K562 (cell line): ENCODE measurements at regions not wholly inside any gene's neighbourhood (a gene's known extent, or its start where the extent isn't known, plus 50 kb on each side); places are given as distances from the start of the nearest gene placed in this dataset.

ENCODE experiments used
- ATAC-seq: fragments of 200-7000 bp; cut with Tn5 transposase; 3 replicates; pipeline ENCODE4 v1.9.1; 2020; ENCODE audit warnings: moderate library complexity
- BruUV-seq: library from RNA; stranded (reverse); fragments of 400-500 nt; replicated peaks from 2 replicates; lab custom pipeline; 2021; lab: Mats Ljungman, UMichigan
- CTCF ChIA-PET: fragments of 300-600 bp; formaldehyde crosslinking; extraction: SDS; loops from one replicate; lab custom pipeline; 2021; ENCODE audit warnings: low intra/inter-chr PET ratio; lab: Yijun Ruan, JAX
- POLR2A ChIA-PET: fragments of 300-600, 350-650 bp; sonication (Branson Sonifier 250); formaldehyde crosslinking; extraction: SDS; loops from one replicate; lab custom pipeline; 2021; ENCODE audit warnings: antibody characterized with exemption, inconsistent platforms; lab: Yijun Ruan, JAX
- DNase-seq, 4 experiments: peaks; one replicate each; pipeline versions ENCODE4 v3.0.0 to v3.0.0-alpha.2; 2011 to 2018; ENCODE audit warnings: low spot score in 3 of 4, mixed read lengths in 3 of 4; ENCODE audit errors: extremely low read depth in 1 of 4
- FAIRE-seq: peaks from 2 replicates; lab custom pipeline; 2011; peaks lifted over from hg19 to GRCh38; lab: Jason Lieb, UNC
- H2AFZ ChIP-seq: 2 replicates; pipeline ENCODE4 v1.6.0; 2011; ENCODE audit warnings: low read depth, low read length, control low read depth, inconsistent platforms
- H3K27ac ChIP-seq: fragments of 200-600 bp; 3 replicates; pipeline ENCODE4 v1.8.0; 2011; ENCODE audit warnings: low read depth, mild to moderate bottlenecking, control low read depth, inconsistent platforms, low read length, moderate library complexity, mixed read lengths; ENCODE audit errors: extremely low read depth
- H3K27me3 ChIP-seq, 2 experiments: fragments of 300-600 bp in 1 of 2; 2 replicates in 1 of 2; 3 replicates in 1 of 2; pipeline versions ENCODE4 v1.6.0 to v1.8.0; 2011; ENCODE audit warnings: inconsistent platforms in 2 of 2, low read length in 2 of 2, mild to moderate bottlenecking in 1 of 2, mixed read lengths in 1 of 2, moderate library complexity in 1 of 2; ENCODE audit not compliant: control insufficient read depth in 2 of 2, insufficient read depth in 2 of 2
- H3K36me3 ChIP-seq: fragments of 300-600 bp; 3 replicates; pipeline ENCODE4 v1.8.0; 2011; ENCODE audit warnings: mild to moderate bottlenecking, low read length, inconsistent platforms; ENCODE audit not compliant: control insufficient read depth, insufficient read depth
- H3K4me1 ChIP-seq, 2 experiments: fragments of 200-600 bp in 1 of 2; replicated peaks in 1 of 2; 2 replicates in 1 of 2; 3 replicates in 1 of 2; pipeline versions ENCODE4 v1.5.1 to v1.8.0; 2011; ENCODE audit warnings: inconsistent platforms in 2 of 2, low read length in 2 of 2, mild to moderate bottlenecking in 1 of 2, mixed read lengths in 1 of 2, moderate library complexity in 1 of 2; ENCODE audit not compliant: control insufficient read depth in 2 of 2, insufficient read depth in 2 of 2
- H3K4me2 ChIP-seq: 2 replicates; pipeline ENCODE4 v1.6.1; 2011; ENCODE audit warnings: low read length, control low read depth, inconsistent platforms, mixed read lengths; ENCODE audit not compliant: insufficient read depth
- H3K4me3 ChIP-seq: fragments of 200-600 bp; sonication (generic), shearing (Covaris generic); 2 replicates; pipeline ENCODE4 v1.5.1; 2016; ENCODE audit warnings: control low read depth, inconsistent platforms
- H3K79me2 ChIP-seq: fragments of 200-600 bp; 3 replicates; pipeline ENCODE4 v1.8.0; 2011; ENCODE audit warnings: low read length, inconsistent platforms; ENCODE audit not compliant: control insufficient read depth, insufficient read depth
- H3K9ac ChIP-seq, 2 experiments: 2 replicates each; pipeline versions ENCODE4 v1.6.0 to v1.6.1; 2011; ENCODE audit warnings: low read depth in 2 of 2, low read length in 2 of 2, control low read depth in 1 of 2, inconsistent platforms in 1 of 2, mild to moderate bottlenecking in 1 of 2, mixed read lengths in 1 of 2; ENCODE audit not compliant: insufficient read depth in 1 of 2
- H3K9me1 ChIP-seq: one replicate; pipeline ENCODE4 v1.6.0; 2011; ENCODE audit warnings: inconsistent platforms, mild to moderate bottlenecking, low read length, moderate library complexity; ENCODE audit not compliant: control insufficient read depth, insufficient read depth
- H3K9me3 ChIP-seq: replicated peaks from 2 replicates; pipeline ENCODE4 v1.5.1; 2011; ENCODE audit warnings: low read depth, low read length, inconsistent platforms; ENCODE audit not compliant: control insufficient read depth, insufficient read depth
- H4K20me1 ChIP-seq: replicated peaks from 2 replicates; pipeline ENCODE4 v1.6.1; 2011; ENCODE audit warnings: low read length, inconsistent platforms, mixed read lengths; ENCODE audit not compliant: control insufficient read depth, insufficient read depth
- BHLHE40 ChIP-seq: IDR thresholded peaks from 2 replicates; pipeline ENCODE4 v1.6.1; 2011; ENCODE audit warnings: low read length, improper control_type of control experiment
- CBX3 ChIP-seq, 2 experiments: IDR thresholded peaks; 1 replicate in 1 of 2; 2 replicates in 1 of 2; pipeline ENCODE4 v1.6.1; 2012; ENCODE audit warnings: inconsistent platforms in 2 of 2, low read length in 2 of 2, borderline replicate concordance in 1 of 2, control low read depth in 1 of 2
- CBX5 ChIP-seq: IDR thresholded peaks from 2 replicates; pipeline ENCODE4 v1.6.1; 2014; ENCODE audit warnings: low read depth, borderline replicate concordance
- CEBPG ChIP-seq, 3 experiments: fragments of 200-800 bp in 1 of 3; sonication (Bioruptor generic) in 1 of 3; sonication (generic) in 1 of 3; formaldehyde crosslinking in 1 of 3; IDR thresholded peaks in 2 of 3; conservative IDR thresholded peaks in 1 of 3; 2 replicates each; pipeline versions ENCODE4 v1.6.1 to v1.8.0; 2016 to 2022; ENCODE audit warnings: missing compliant biosample characterization in 2 of 3, missing genetic modification characterization in 2 of 3, mild to moderate bottlenecking in 1 of 3, missing genetic modification reagents in 1 of 3
- ID3 ChIP-seq, 2 experiments: fragments of 250-450 bp in 1 of 2; fragments of 450-650 bp in 1 of 2; sonication (Bioruptor Pico) in 1 of 2; IDR thresholded peaks; 2 replicates each; pipeline versions ENCODE4 v1.6.1 to v1.8.0; 2016 to 2021; ENCODE audit warnings: mild to moderate bottlenecking in 2 of 2, moderate library complexity in 2 of 2, missing compliant biosample characterization in 1 of 2, missing genetic modification characterization in 1 of 2
- ILF3 ChIP-seq: fragments of 450-650 bp; IDR thresholded peaks from 2 replicates; pipeline ENCODE4 v1.6.1; 2018; ENCODE audit warnings: antibody characterized with exemption, mild to moderate bottlenecking, moderate library complexity, borderline replicate concordance
- RFX7 ChIP-seq: fragments of 250-450 bp; sonication (Bioruptor Pico); IDR thresholded peaks from 2 replicates; pipeline ENCODE4 v1.5.1; 2021; ENCODE audit warnings: mild to moderate bottlenecking
- SAFB2 ChIP-seq: fragments of 200-400 bp; formaldehyde crosslinking; IDR thresholded peaks from 2 replicates; pipeline ENCODE4 v1.6.1; 2018; ENCODE audit warnings: borderline replicate concordance, low read length, low read depth, moderate library complexity; ENCODE audit not compliant: severe bottlenecking
- SIN3A ChIP-seq, 2 experiments: fragments of 150-350 bp in 1 of 2; IDR thresholded peaks; 2 replicates each; pipeline ENCODE4 v1.6.1; 2011 to 2016; ENCODE audit warnings: borderline replicate concordance in 2 of 2, low read depth in 2 of 2, low read length in 2 of 2, mild to moderate bottlenecking in 2 of 2, moderate library complexity in 2 of 2; ENCODE audit not compliant: control insufficient read depth in 1 of 2
- SMARCA4 ChIP-seq: fragments of 450-650 bp; IDR thresholded peaks from 2 replicates; pipeline ENCODE4 v1.6.1; 2016
- SRSF7 ChIP-seq: fragments of 200-400 bp; formaldehyde crosslinking; optimal IDR thresholded peaks from 2 replicates; pipeline ENCODE3; 2017; ENCODE audit warnings: mild to moderate bottlenecking, low read depth, low read length
- ZBTB49 ChIP-seq: sonication (generic); formaldehyde crosslinking; IDR thresholded peaks from 2 replicates; pipeline ENCODE4 v1.8.0; 2022; ENCODE audit warnings: missing genetic modification reagents, mild to moderate bottlenecking, borderline replicate concordance
- ZNF224 ChIP-seq: sonication (generic); formaldehyde crosslinking; IDR thresholded peaks from 2 replicates; pipeline ENCODE4 v1.8.0; 2022; ENCODE audit warnings: mild to moderate bottlenecking, missing genetic modification reagents
- WGBS: fragments of 100-300 bp; shearing (Covaris generic); methylation state at CpG from one replicate; pipeline ENCODE4 v1.1.6; 2016; ENCODE audit warnings: low coverage, mixed read lengths; ENCODE audit not compliant: insufficient coverage; ENCODE audit errors: missing lambda C conversion rate; 5-methylcytosine and 5-hydroxymethylcytosine counted together
- in situ Hi-C: fragments of 300-500 bp; cut with MboI; formaldehyde crosslinking; loops from 4 replicates; pipeline ENCODE4 v1.15.0; 2018; ENCODE audit warnings: inconsistent platforms, mixed read lengths
- intact Hi-C: fragments of 100-400 bp; cut with micrococcal nuclease; formaldehyde crosslinking; loops from 2 replicates; pipeline ENCODE4 v1.14.2; 2022

- ChIA-PET CTCF (interaction anchor here (0.6 kb wide), 1 partner anchor 1071 kb away, joined by 3 read pairs; no protein-coding TSS in a partner anchor), POLR2A (no interaction called here)
- no peak for DNase-seq
- no peak for ATAC-seq
- 0 out of 5 replicates have a peak, but pooled peaks cover 0 to 2% of the 10 kb centered on the region in 2 experiments for H3K27me3 ChIP-seq
- no peak overlapping the region for H3K27ac ChIP-seq
- in situ Hi-C loops (no loop called here), intact Hi-C loops (no loop called here)
- H4K20me1 ChIP-seq = no peaks in the 10 kb centered on the region
- no peaks in the 10 kb centered on the region for H3K36me3 ChIP-seq
- TF ChIP-seq ILF3 (no peak), SAFB2 (no peak), CEBPG (CRISPR knock-in tag; IDR thresholded peaks at IDR 0.05) (no peak), CEBPG (tag; conservative IDR thresholded peaks at IDR 0.05 in 1 of 2, IDR thresholded peaks at IDR 0.05 in 1 of 2) (no peak), SMARCA4 (no peak), RFX7 (CRISPR knock-in tag) (no peak), ZNF224 (CRISPR knock-in tag) (no peak), CBX3 (IDR thresholded peaks at IDR 0.05; ENCODE audit: borderline replicate concordance in 1 of 2, low read length in 2 of 2) (no peak), ZBTB49 (CRISPR knock-in tag) (no peak), BHLHE40 (no peak), SRSF7 (no peak), ID3 (CRISPR knock-in tag; IDR thresholded peaks at IDR 0.05) (no peak), ID3 (tag; IDR thresholded peaks at IDR 0.05) (no peak), CBX5 (no peak), SIN3A (IDR thresholded peaks at IDR 0.05; ENCODE audit: borderline replicate concordance in 2 of 2, control insufficient read depth in 1 of 2, low read depth in 2 of 2, low read length in 2 of 2) (no peak)
- no peaks in the 10 kb centered on the region for H3K9me3 ChIP-seq
- FAIRE-seq = no peak
- H3K4me3 ChIP-seq = no peak overlapping the region
- 0% methylated on average over 5 of the region's 5 CpGs for WGBS
- H3K9ac ChIP-seq = no peak overlapping the region
- H3K9me1 ChIP-seq = no peaks in the 10 kb centered on the region
- H3K4me1 ChIP-seq = no peaks in the 10 kb centered on the region
- no peaks in the 10 kb centered on the region for H3K79me2 ChIP-seq
- no TSS peak for BruUV-seq
- no peak overlapping the region for H3K4me2 ChIP-seq
- H2AFZ ChIP-seq = no peak overlapping the region
Observed at GRCh38 chr4:55218041-55218440, 92.6 kb upstream of the KDR start.
